SU-DHL-6 (cell line): ENCODE measurements at regions not wholly inside any gene's neighbourhood (a gene's known extent, or its start where the extent isn't known, plus 50 kb on each side); places are given as distances from the start of the nearest gene placed in this dataset.

Experiments
- H2AFZ ChIP-seq: fragments of 200-600 bp; sonication (generic); 2 replicates; pipeline ENCODE4 v1.6.1; 2014; ENCODE audit warnings: low read depth, mild to moderate bottlenecking, moderate library complexity, mixed read lengths, antibody characterized with exemption, low read length; ENCODE audit not compliant: severe bottlenecking
- H3F3A ChIP-seq: fragments of 200-600 bp; shearing (Covaris generic); 2 replicates; pipeline ENCODE4 v1.6.0; 2016; ENCODE audit warnings: antibody characterized with exemption, mild to moderate bottlenecking; ENCODE audit not compliant: insufficient read depth
- H3K27ac ChIP-seq: fragments of 200-600 bp; sonication (generic); 2 replicates; pipeline ENCODE4 v1.5.1; 2016; ENCODE audit warnings: low read depth, mild to moderate bottlenecking, low read length, moderate library complexity, mixed read lengths
- H3K27me3 ChIP-seq: fragments of 200-600 bp; sonication (generic), shearing (Covaris generic); 2 replicates; pipeline ENCODE4 v1.6.0; 2014; ENCODE audit warnings: mild to moderate bottlenecking, low read length
- H3K36me3 ChIP-seq: fragments of 200-600 bp; sonication (generic); 2 replicates; pipeline ENCODE4 v1.6.1; 2014; ENCODE audit warnings: mild to moderate bottlenecking, low read length, mixed read lengths
- H3K4me2 ChIP-seq: fragments of 300-600, 200-600 bp; shearing (Covaris generic), sonication (generic); 2 replicates; pipeline ENCODE4 v1.6.0; 2014; ENCODE audit warnings: low read length, low read depth, mild to moderate bottlenecking; ENCODE audit not compliant: poor library complexity, severe bottlenecking
- H3K4me3 ChIP-seq: fragments of 200-600 bp; sonication (generic); 2 replicates; pipeline ENCODE4 v1.5.1; 2014; ENCODE audit warnings: antibody characterized with exemption, low read length, mild to moderate bottlenecking, mixed read lengths; ENCODE audit not compliant: insufficient read depth, poor library complexity, severe bottlenecking
- H3K79me2 ChIP-seq: fragments of 200-600 bp; sonication (generic); 2 replicates; pipeline ENCODE4 v1.6.1; 2014; ENCODE audit warnings: mild to moderate bottlenecking, low read length, moderate library complexity; ENCODE audit not compliant: insufficient read depth
- H3K9ac ChIP-seq: fragments of 200-600 bp; sonication (generic); 2 replicates; pipeline ENCODE4 v1.7.0; 2014; ENCODE audit warnings: mild to moderate bottlenecking, low read length
- H3K9me2 ChIP-seq: fragments of 200-600 bp; sonication (generic); replicated peaks from 2 replicates; pipeline ENCODE4 v1.6.1; 2014; ENCODE audit warnings: low read length; ENCODE audit not compliant: insufficient read depth
- H3K9me3 ChIP-seq: fragments of 200-600 bp; sonication (generic); 2 replicates; pipeline ENCODE4 v1.6.1; 2014; ENCODE audit warnings: low read length, mixed read lengths; ENCODE audit not compliant: insufficient read depth
- H4K20me1 ChIP-seq: fragments of 200-600 bp; sonication (generic); 2 replicates; pipeline ENCODE4 v1.6.1; 2014; ENCODE audit warnings: low read depth, mild to moderate bottlenecking, antibody characterized with exemption, low read length, moderate library complexity, mixed read lengths
- CTCF ChIP-seq: fragments of 200-600 bp; sonication (generic); IDR thresholded peaks from one replicate; pipeline ENCODE4 v1.5.1; 2017; ENCODE audit warnings: antibody characterized with exemption, mild to moderate bottlenecking, low read length, moderate library complexity; ENCODE audit not compliant: insufficient read depth, poor library complexity, severe bottlenecking
- EZH2phosphoT487 ChIP-seq: fragments of 200-600 bp; sonication (generic), shearing (Covaris generic); conservative IDR thresholded peaks from 2 replicates; pipeline ENCODE4 v1.6.1; 2018; ENCODE audit warnings: mild to moderate bottlenecking, antibody characterized with exemption, low read length, moderate library complexity, mixed read lengths

DNA sequence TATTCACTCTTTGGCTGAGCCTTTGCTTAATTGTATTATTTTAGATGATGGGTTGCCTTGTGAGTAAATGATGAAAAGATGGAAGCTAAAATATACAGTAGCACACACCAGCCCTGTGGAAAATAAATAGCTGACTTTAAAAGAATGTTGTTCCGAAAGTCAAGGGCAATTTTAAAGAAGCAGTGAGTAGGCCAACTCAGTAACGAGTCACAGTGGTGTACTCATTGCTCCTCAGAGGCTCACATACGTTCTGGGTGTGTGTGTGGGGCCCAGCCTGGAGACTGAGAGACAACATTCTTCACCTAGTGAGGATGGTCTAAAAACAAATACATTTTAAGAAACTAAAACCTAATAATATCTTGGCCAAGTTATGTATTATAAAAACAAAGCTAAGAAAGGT is 640.3 kb downstream of the TRIML1 start:
- Histone ChIP-seq H3K9me2 (no peaks in the 10 kb centered on the region), H3K9ac (no peak overlapping the region), H3K27ac (no peak overlapping the region), H3K36me3 (no peaks in the 10 kb centered on the region), H3K4me3 (no peak overlapping the region), H3K79me2 (no peaks in the 10 kb centered on the region), H3K4me2 (no peak overlapping the region), H4K20me1 (no peaks in the 10 kb centered on the region), H3F3A (no peaks in the 10 kb centered on the region), H3K27me3 (no peaks in the 10 kb centered on the region), H2AFZ (no peak overlapping the region), H3K9me3 (no peaks in the 10 kb centered on the region)
- TF ChIP-seq CTCF (no peak), EZH2phosphoT487 (no peak)

DNA sequence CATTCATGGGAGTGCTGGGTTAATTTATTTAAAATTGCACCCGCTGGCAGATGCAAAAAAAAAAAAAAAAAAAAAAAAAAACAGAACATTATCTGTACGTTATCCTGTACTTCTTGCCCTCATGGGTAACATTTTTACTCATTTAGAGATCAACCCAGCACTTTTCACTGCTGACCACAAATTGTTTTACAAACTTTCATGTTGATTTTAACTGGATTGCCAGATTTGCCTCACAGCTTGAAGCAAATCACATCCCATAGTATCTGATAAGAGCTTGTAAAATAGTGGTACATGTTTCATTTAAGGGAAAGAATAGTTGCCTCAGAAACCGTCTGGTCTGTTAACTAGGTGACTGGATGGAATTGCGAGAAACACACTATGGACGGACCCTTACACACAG is 640.8 kb downstream of the TRIML1 start:
- Histone ChIP-seq H3K9me3 (no peaks in the 10 kb centered on the region), H3K27me3 (no peaks in the 10 kb centered on the region), H3K36me3 (no peaks in the 10 kb centered on the region), H3K9ac (no peak overlapping the region), H3K4me2 (no peak overlapping the region), H3K9me2 (no peaks in the 10 kb centered on the region), H3F3A (no peaks in the 10 kb centered on the region), H3K79me2 (no peaks in the 10 kb centered on the region), H2AFZ (no peak overlapping the region), H4K20me1 (no peaks in the 10 kb centered on the region), H3K27ac (no peak overlapping the region), H3K4me3 (no peak overlapping the region)
- TF ChIP-seq CTCF (no peak), EZH2phosphoT487 (no peak)

GRCh38 chr4:188780686-188781085 is 641.4 kb downstream of the TRIML1 start:
- Histone ChIP-seq H4K20me1 (no peaks in the 10 kb centered on the region), H2AFZ (no peak overlapping the region), H3K9me2 (no peaks in the 10 kb centered on the region), H3F3A (no peaks in the 10 kb centered on the region), H3K27ac (no peak overlapping the region), H3K27me3 (no peaks in the 10 kb centered on the region), H3K9me3 (no peaks in the 10 kb centered on the region), H3K79me2 (no peaks in the 10 kb centered on the region), H3K9ac (no peak overlapping the region), H3K4me2 (no peak overlapping the region), H3K36me3 (no peaks in the 10 kb centered on the region), H3K4me3 (no peak overlapping the region)
- TF ChIP-seq CTCF (no peak), EZH2phosphoT487 (no peak)

DNA sequence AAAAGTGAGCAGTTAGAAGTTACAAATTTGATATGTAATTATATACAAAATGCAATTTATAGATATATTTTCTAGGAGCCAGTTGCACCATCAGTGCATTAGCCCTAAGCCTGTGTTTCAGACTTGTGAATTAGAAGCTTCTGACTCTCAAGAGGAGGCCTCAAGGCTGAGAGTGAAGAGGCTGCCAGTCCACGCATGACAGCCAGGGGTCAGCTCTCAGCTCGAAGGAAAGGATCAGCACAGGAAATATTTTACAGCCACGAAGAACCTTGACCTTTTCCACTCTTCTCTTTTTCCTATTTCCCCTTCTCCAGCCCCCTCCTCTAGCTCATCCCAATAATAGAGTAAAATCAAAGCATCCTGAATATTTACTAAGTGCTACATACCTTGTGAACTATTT is 642.4 kb downstream of the TRIML1 start:
- TF ChIP-seq EZH2phosphoT487 = no peak
- Histone ChIP-seq H3K27ac (no peak overlapping the region), H4K20me1 (no peaks in the 10 kb centered on the region), H3K4me3 (no peak overlapping the region), H3K9ac (no peak overlapping the region), H3K4me2 (no peak overlapping the region), H2AFZ (no peak overlapping the region), H3K36me3 (no peaks in the 10 kb centered on the region), H3K27me3 (no peaks in the 10 kb centered on the region), H3K9me2 (no peaks in the 10 kb centered on the region), H3K79me2 (no peaks in the 10 kb centered on the region), H3F3A (no peaks in the 10 kb centered on the region), H3K9me3 (no peaks in the 10 kb centered on the region)
